Lower leg skin (tissue), 4 donors: ENCODE measurements at regions not wholly inside any gene's neighbourhood (a gene's known extent, or its start where the extent isn't known, plus 50 kb on each side); places are given as distances from the start of the nearest gene placed in this dataset.

Experiments used
- DNase-seq, 2 donors: peaks; one replicate each; pipeline ENCODE4 v3.0.0-alpha.2; 2019; ENCODE audit warnings: low spot score in 2 of 2
- H3K4me3 ChIP-seq: fragments of 200-600 bp; sonication (generic); 2 replicates; pipeline ENCODE4 v1.5.1; 2017; ENCODE audit warnings: mild to moderate bottlenecking, low read depth; ENCODE audit not compliant: poor library complexity, severe bottlenecking
- CTCF ChIP-seq, 3 donors: fragments of 450-650 bp; IDR thresholded peaks; one replicate each; pipeline ENCODE4 v1.5.1; 2016; ENCODE audit warnings: antibody characterized with exemption in 3 of 3, mild to moderate bottlenecking in 3 of 3, moderate library complexity in 2 of 3
- POLR2A ChIP-seq, 2 donors: fragments of 450-650 bp; IDR thresholded peaks; one replicate each; pipeline ENCODE4 v1.6.1; 2016 to 2017; ENCODE audit warnings: antibody characterized with exemption in 2 of 2, mild to moderate bottlenecking in 1 of 2, moderate library complexity in 1 of 2
- WGBS, 2 donors: methylation state at CpG; one replicate each; pipeline ENCODE4 v1.1.5; 2018; 5-methylcytosine and 5-hydroxymethylcytosine counted together
- intact Hi-C: fragments of 100-400 bp; cut with DNase I; formaldehyde crosslinking; loops from one replicate; pipeline ENCODE4 v1.15.0; 2023; ENCODE audit warnings: low total_unique reads

GRCh38 chr5:135695656-135696313, 117.0 kb upstream of the CXCL14 start:
- TF ChIP-seq CTCF (IDR thresholded peaks at IDR 0.05) (no peak), POLR2A (IDR thresholded peaks at IDR 0.05) (no peak)
- H3K4me3 ChIP-seq: no peak overlapping the region
- WGBS, 2 donors: 43 to 61% methylated on average over 5 of the region's 5 CpGs
- peak in 1 of 2 donors; percentile 10 for DNase-seq
- intact Hi-C loops: no loop called here

DNA sequence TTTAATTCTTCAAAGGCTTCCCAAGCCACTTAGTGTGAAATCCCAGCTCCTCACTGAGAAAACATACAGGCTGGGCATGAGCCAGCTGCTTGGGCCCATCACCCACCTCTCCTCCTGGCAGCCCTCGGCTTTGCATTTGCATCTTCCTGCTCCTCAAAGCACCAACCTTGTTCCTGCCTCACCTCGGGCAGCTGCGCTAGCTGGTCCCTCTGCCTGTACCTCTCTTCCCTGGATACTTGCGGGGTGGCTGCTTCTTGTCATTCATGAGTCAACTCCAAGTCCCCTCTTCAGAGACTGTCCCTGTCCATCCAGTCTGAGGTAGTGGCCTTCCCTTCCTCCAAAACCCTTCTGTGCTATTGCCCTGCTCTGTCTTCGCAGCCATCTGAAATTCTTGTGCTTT, 116.1 kb upstream of the CXCL14 start:
- H3K4me3 ChIP-seq: no peak overlapping the region
- TF ChIP-seq POLR2A (IDR thresholded peaks at IDR 0.05) (no peak), CTCF (IDR thresholded peaks at IDR 0.05) (no peak)
- 63 to 74% methylated on average over 5 of the region's 5 CpGs for WGBS, 2 donors
- intact Hi-C loops: no loop called here
- peak in 1 of 2 donors; percentile 14 for DNase-seq

DNA sequence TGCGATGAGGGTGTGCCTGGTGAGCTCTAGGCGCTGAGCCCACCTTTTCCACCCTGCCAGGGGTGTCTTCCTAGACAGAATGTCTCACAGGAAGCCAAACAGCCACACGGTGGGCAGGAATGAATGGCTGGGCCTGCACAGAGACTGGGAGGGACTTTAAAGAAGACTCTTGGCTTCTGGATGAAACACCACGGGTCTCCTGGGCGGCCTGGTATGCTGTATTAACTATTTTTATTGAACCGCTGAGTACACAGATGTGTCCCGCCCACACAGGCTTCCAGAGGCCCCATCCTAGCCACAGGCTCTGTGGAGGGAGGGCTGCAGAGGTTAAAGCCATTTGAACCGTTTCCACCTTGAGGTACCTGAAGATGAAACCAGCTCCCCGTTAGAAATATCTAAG, 115.2 kb upstream of the CXCL14 start:
- intact Hi-C loops: no loop called here
- no peak for TF ChIP-seq CTCF (IDR thresholded peaks at IDR 0.05)
- TF ChIP-seq POLR2A (IDR thresholded peaks at IDR 0.05): no peak
- peak in 1 of 2 donors; percentile 18 for DNase-seq
- H3K4me3 ChIP-seq: no peak overlapping the region
- WGBS, 2 donors: 32 to 47% methylated on average over 9 of the region's 9 CpGs

DNA sequence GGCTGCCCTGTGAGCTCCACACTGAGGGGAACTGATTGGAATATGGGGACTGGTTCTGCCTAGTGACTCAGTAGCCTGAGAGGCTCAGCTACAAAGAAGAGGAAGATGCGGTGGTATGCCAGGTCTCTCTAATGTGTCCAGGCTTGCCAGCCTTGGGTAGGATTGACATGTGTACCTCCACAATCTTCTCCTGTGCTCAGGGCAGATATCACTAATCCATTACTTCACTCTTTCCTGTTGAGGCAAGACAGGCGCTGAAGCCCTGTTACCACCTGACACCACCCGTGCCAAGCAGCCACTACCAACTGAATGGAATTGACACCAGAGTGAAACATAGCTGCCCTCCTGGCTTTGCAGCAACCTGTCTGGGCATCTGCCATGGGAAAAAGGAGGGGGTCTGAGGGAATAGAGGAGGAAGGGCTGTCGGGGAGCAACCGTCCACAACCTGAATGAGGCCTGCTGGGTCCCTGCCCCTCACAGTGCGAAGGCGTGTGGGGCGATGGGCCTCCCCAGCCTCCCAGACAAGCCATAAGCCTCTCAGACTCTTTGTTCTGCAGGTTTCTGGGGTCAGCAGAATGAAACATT, 114.7 kb upstream of the CXCL14 start:
- H3K4me3 ChIP-seq: no peak overlapping the region
- peak in 1 of 2 donors; percentile 42 for DNase-seq
- intact Hi-C loops: no loop called here
- TF ChIP-seq CTCF (IDR thresholded peaks at IDR 0.05) (no peak), POLR2A (IDR thresholded peaks at IDR 0.05) (no peak)
- 62 to 71% methylated on average over 8 of the region's 8 CpGs for WGBS, 2 donors

- 56 to 67% methylated on average over 6 of the region's 6 CpGs for WGBS, 2 donors
- intact Hi-C loops: no loop called here
- TF ChIP-seq CTCF (IDR thresholded peaks at IDR 0.05): no peak
- TF ChIP-seq POLR2A (IDR thresholded peaks at IDR 0.05): no peak
- peak in 1 of 2 donors; percentile 8 for DNase-seq
- H3K4me3 ChIP-seq: no peak overlapping the region
These were observed 112.3 kb upstream of the CXCL14 start for GRCh38 chr5:135691044-135691443.

DNA sequence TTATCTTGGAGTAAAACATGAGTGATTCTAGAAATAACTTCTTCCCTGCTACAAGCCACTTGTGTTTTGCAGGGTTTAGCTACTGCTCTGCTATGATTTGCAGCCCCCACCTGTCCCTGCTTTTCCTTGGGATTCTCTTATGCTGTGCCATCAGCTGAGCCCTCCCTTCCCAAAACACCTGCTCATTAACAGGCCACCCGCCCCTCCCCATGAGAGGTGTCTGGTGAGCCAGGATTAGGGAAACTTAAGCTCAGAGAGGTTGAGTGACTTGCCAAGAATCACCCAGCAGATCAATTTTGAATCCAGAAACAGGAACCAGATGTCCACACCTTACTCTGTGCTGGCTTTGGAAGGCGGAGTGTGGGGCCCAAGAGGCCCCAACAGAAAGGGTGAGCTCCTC, 111.7 kb upstream of the CXCL14 start:
- WGBS, 2 donors: 76 to 83% methylated on average over 2 of the region's 2 CpGs
- no peak for DNase-seq
- no peak overlapping the region for H3K4me3 ChIP-seq
- intact Hi-C loops: no loop called here
- no peak for TF ChIP-seq POLR2A (IDR thresholded peaks at IDR 0.05)
- TF ChIP-seq CTCF (IDR thresholded peaks at IDR 0.05): no peak
